Fibroblast of pulmonary artery (primary cell): ENCODE measurements at regions not wholly inside any gene's neighbourhood (a gene's known extent, or its start where the extent isn't known, plus 50 kb on each side); places are given as distances from the start of the nearest gene placed in this dataset.

Source experiments
- DNase-seq: peaks from one replicate; pipeline ENCODE4 v3.0.0-alpha.2; 2010; ENCODE audit warnings: low read depth
- H3K4me3 ChIP-seq: replicated peaks from 2 replicates; pipeline ENCODE4 v1.5.1; 2011; ENCODE audit warnings: low read depth, mild to moderate bottlenecking, control low read depth, low read length, moderate library complexity
- CTCF ChIP-seq: IDR thresholded peaks from 2 replicates; pipeline ENCODE4 v1.5.1; 2011; ENCODE audit warnings: mild to moderate bottlenecking, control low read depth, low read length, inconsistent platforms; ENCODE audit errors: missing control alignments

- no peak for TF ChIP-seq CTCF
- DNase-seq: no peak
- H3K4me3 ChIP-seq: no peak overlapping the region
These were observed 369.0 kb upstream of the EEF2KMT start for GRCh38 chr16:5466551-5466950.

GRCh38 chr16:5465714-5466113, 368.1 kb upstream of the EEF2KMT start:
- no peak for TF ChIP-seq CTCF
- DNase-seq: no peak
- H3K4me3 ChIP-seq: no peak overlapping the region

- TF ChIP-seq CTCF: no peak
- H3K4me3 ChIP-seq: no peak overlapping the region
- DNase-seq: no peak
These were observed 366.2 kb upstream of the EEF2KMT start for GRCh38 chr16:5463820-5464219.

DNA sequence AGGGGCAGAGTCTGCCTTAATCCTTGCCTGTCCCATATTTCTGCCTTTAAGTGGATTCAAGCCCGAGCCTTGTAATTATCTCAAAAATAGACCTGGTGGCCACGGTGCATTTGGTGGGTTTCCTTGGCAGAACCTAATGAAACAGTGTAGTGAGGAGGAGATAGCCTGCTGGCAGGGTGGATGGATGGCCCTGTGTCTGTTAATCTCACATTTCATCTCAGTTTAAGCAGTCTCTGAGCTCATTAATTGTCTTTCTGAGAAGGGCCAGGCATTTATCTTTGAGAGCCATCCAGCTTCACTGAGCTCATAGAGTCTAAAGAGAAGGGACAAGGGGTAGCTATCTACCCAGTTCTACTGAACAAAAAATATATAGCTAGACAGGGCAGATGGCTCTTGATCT, 364.0 kb upstream of the EEF2KMT start:
- TF ChIP-seq CTCF: no peak
- no peak for DNase-seq
- H3K4me3 ChIP-seq: no peak overlapping the region

DNA sequence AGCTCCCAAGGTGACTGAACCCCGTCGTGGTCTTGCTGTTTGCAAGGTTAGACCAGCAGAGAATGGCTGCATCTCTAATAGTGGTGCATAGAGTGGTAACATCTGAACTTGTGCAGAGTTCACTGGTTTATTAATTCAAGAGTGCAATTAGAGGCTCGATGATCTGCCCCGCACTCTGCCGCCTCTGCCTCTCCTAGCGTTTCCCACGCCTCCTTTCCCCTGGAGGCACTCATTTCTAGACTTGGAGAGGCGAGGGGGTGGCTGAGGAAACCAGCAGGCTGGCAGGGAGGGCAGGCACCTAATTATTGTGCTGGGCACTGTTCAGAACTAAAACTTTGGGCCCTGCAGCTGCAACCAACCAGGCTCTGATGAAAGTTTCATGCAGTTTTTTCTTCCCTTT, 363.5 kb upstream of the EEF2KMT start:
- DNase-seq: no peak
- H3K4me3 ChIP-seq: no peak overlapping the region
- no peak for TF ChIP-seq CTCF

DNA sequence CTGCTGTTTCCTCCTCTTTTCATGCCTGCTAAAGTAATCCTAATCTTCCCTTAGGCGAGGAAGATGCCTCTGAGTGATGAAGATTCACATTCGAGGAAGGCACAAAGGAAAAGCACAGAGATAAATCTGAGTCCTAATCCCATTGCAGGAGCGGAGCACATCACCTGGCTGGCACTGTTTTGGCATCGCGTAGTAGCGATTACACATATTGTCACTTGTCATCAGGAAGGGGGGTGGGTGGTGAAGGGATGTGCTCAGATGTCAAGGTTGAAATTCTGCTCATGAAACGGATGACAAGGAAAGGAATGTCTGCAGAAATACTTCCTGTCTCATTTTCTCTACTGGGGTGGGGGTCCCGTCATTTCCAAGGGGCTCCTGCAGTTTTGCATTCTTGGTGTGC, 363.1 kb upstream of the EEF2KMT start:
- DNase-seq: no peak
- no peak overlapping the region for H3K4me3 ChIP-seq
- no peak for TF ChIP-seq CTCF

GRCh38 chr16:5459863-5460262, 362.3 kb upstream of the EEF2KMT start:
- no peak for DNase-seq
- no peak overlapping the region for H3K4me3 ChIP-seq
- TF ChIP-seq CTCF: no peak
